ENCODE measurements at regions not wholly inside any gene's neighbourhood (a gene's known extent, or its start where the extent isn't known, plus 50 kb on each side); places are given as distances from the start of the nearest gene placed in this dataset.

DNA sequence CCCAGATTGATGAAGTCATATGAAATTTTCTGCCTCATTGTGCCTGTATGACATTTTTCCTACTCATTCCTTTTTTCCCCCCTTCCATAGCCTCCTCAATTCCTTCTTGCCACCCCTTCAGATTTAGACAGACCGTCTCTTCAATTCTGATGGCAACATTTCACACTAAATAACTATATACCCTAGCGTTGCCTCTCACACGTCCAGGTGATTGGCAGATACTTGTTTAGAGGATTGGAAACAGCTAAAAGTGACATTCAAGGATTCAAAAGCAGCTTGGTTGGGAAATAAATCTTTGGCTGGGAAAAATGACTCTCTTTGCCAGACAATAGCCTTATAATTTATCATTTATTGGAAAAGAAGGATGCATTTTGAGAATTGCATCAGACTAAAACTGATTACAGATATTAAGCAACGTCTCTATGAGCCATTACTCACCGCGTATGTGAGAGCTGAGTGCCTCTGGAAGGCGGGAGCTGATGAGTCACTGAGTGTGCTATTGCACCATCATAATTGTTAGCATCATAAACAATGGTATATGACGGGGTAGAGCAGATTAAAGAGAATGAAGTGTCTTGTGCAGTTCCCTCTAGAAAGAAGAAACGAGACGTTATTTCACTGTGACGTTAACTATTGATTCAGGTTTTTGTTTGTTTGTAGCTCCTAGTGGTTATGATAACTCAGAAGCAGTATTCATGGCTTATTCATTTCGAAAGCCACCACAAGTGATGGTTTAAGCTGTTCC is 61.1 kb upstream of the FAM216B start:
- peak overlapping the region; percentile 63 for H3K27ac Mint-ChIP-seq
- no peaks in the 10 kb centered on the region for H3K36me3 Mint-ChIP-seq (ENCODE audit: low read depth)
- peaks cover 17% of the 10 kb centered on the region for H3K4me1 Mint-ChIP-seq (ENCODE audit: low read depth)
- no peak for TF ChIP-seq CTCF (IDR thresholded peaks at IDR 0.05)
- peaks cover 3% of the 10 kb centered on the region; the same call in 1 of the 2 replicates for H3K27me3 Mint-ChIP-seq (ENCODE audit: insufficient read depth)
- H3K9me3 Mint-ChIP-seq: no peaks in the 10 kb centered on the region
- peak; percentile 94 for DNase-seq
- peak overlapping the region; percentile 65 for H3K4me3 Mint-ChIP-seq

DNA sequence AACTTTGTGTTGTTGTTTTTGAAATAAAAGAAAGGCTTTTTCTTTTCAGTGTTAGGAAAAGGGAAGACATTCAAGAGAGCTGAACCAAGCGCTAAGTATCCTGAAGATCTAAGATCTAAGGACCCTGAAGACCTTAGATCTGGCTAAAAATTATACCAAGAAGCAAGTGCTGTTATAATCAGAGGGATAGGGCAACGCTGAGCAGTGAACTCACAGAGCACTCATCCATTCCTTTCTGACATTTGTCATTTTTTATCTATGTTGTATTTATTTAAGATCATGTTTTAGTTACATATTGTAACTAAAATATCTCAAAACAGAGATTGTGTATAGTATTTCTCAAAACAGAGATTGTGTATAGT is 60.5 kb upstream of the FAM216B start:
- Mint-ChIP-seq H3K27me3 (ENCODE audit: insufficient read depth) (peaks cover 3% of the 10 kb centered on the region; the same call in 1 of the 2 replicates), H3K36me3 (ENCODE audit: low read depth) (no peaks in the 10 kb centered on the region), H3K9me3 (no peaks in the 10 kb centered on the region), H3K27ac (peak overlapping the region; percentile 63), H3K4me1 (ENCODE audit: low read depth) (peaks cover 17% of the 10 kb centered on the region), H3K4me3 (peak overlapping the region; percentile 65)
- TF ChIP-seq CTCF (IDR thresholded peaks at IDR 0.05): no peak
- no peak for DNase-seq

- peaks cover 5% of the 10 kb centered on the region for H3K9me3 Mint-ChIP-seq
- no peak overlapping the region for H3K27ac Mint-ChIP-seq
- peaks cover 5% of the 10 kb centered on the region; the same call in 1 of the 2 replicates for H3K36me3 Mint-ChIP-seq (ENCODE audit: low read depth)
- H3K4me1 Mint-ChIP-seq (ENCODE audit: low read depth): peaks cover 17% of the 10 kb centered on the region
- no peak for DNase-seq
- no peak for TF ChIP-seq CTCF (IDR thresholded peaks at IDR 0.05)
- H3K4me3 Mint-ChIP-seq: no peak overlapping the region
- H3K27me3 Mint-ChIP-seq (ENCODE audit: insufficient read depth): peaks cover 6% of the 10 kb centered on the region; the same call in 1 of the 2 replicates
These were observed 58.4 kb upstream of the FAM216B start for GRCh38 chr13:42722883-42723539.

- H3K9me3 Mint-ChIP-seq: peaks cover 5% of the 10 kb centered on the region
- peaks cover 8% of the 10 kb centered on the region for H3K4me1 Mint-ChIP-seq (ENCODE audit: low read depth)
- peaks cover 3% of the 10 kb centered on the region; the same call in 1 of the 2 replicates for H3K27me3 Mint-ChIP-seq (ENCODE audit: insufficient read depth)
- TF ChIP-seq CTCF (IDR thresholded peaks at IDR 0.05): no peak
- DNase-seq: peak; percentile 45
- H3K27ac Mint-ChIP-seq: peak overlapping the region; percentile 4; the same call in 1 of the 2 replicates
- peaks cover 5% of the 10 kb centered on the region; the same call in 1 of the 2 replicates for H3K36me3 Mint-ChIP-seq (ENCODE audit: low read depth)
- peak overlapping the region; percentile 42 for H3K4me3 Mint-ChIP-seq
These were observed 52.7 kb upstream of the FAM216B start for GRCh38 chr13:42728507-42729180.

- no peak for DNase-seq
- no peak overlapping the region for H3K27ac Mint-ChIP-seq
- peaks cover 8% of the 10 kb centered on the region for H3K4me1 Mint-ChIP-seq (ENCODE audit: low read depth)
- H3K9me3 Mint-ChIP-seq: peaks cover 5% of the 10 kb centered on the region
- no peak for TF ChIP-seq CTCF (IDR thresholded peaks at IDR 0.05)
- peaks cover 3% of the 10 kb centered on the region for H3K27me3 Mint-ChIP-seq (ENCODE audit: insufficient read depth)
- H3K4me3 Mint-ChIP-seq: no peak overlapping the region
- H3K36me3 Mint-ChIP-seq (ENCODE audit: low read depth): peaks cover 5% of the 10 kb centered on the region; the same call in 1 of the 2 replicates
These were observed 51.5 kb upstream of the FAM216B start for GRCh38 chr13:42729857-42730402.
